ENCODE measurements at regions not wholly inside any gene's neighbourhood (a gene's known extent, or its start where the extent isn't known, plus 50 kb on each side); places are given as distances from the start of the nearest gene placed in this dataset.

DNA sequence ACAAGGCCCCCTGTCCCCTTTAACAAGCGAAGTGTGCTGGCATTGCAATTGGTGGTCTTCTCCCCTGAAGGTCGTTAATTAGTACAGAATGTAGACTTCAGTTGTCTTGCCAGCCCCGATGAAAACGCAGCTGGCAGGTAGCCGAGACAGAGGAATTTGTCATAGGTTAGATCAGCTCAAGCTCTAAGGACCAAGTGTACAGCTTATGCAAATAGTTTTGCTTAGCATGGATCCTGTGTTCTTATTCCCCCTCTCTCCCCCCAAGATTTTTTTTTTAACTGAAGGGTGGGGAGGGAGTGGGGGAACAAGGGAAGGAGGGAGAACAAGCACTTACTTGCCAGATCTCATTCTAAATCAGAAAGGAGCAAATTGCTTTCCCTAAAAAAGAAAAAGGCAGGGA, 58.6 kb upstream of the PARP11 start:
- Histone ChIP-seq H3K9me3 (ENCODE audit: control insufficient read depth, insufficient read depth, low read depth, low read length) (no peaks in the 10 kb centered on the region), H3K4me3 (ENCODE audit: low read depth in 2 of 2, low read length in 2 of 2) (no peak overlapping the region), H3K27me3 (ENCODE audit: control insufficient read depth, insufficient read depth, low read length) (peaks cover 2% of the 10 kb centered on the region; the same call in 1 of the 2 replicates), H3K36me3 (ENCODE audit: control insufficient read depth, insufficient read depth, low read length) (no peaks in the 10 kb centered on the region), H3K27ac (ENCODE audit: low read length) (no peak overlapping the region), H3K4me1 (ENCODE audit: control insufficient read depth, insufficient read depth, low read length) (no peaks in the 10 kb centered on the region; the same call in 1 of the 2 replicates)
- POLR2A ChIA-PET: no interaction called here
- TF ChIP-seq CTCF (IDR thresholded peaks at IDR 0.05) (no peak), SIN3A (IDR thresholded peaks at IDR 0.05; ENCODE audit: borderline replicate concordance, insufficient read depth, low read depth, low read length) (no peak), TCF7L2 (IDR thresholded peaks at IDR 0.05; ENCODE audit: low read depth, low read length) (no peak), REST (IDR thresholded peaks at IDR 0.05; ENCODE audit: insufficient read depth in 1 of 2, low read depth in 2 of 2, low read length in 1 of 2) (no peak), POLR2AphosphoS5 (IDR thresholded peaks at IDR 0.05; ENCODE audit: low read depth, low read length) (no peak)
- in situ Hi-C loops (cut with HindIII; ENCODE audit: low pct_unique_long_range_greater_than_20kb, low sequenced_read_pairs) (no loop called here), intact Hi-C loops (cut with micrococcal nuclease; ENCODE audit: unreplicated experiment) (no loop called here)
- BruUV-seq (replicated peaks): no TSS peak
- no peak for ATAC-seq
- CTCF ChIA-PET: no interaction called here
- no peak for DNase-seq (ENCODE audit: low read depth, low spot score)

DNA sequence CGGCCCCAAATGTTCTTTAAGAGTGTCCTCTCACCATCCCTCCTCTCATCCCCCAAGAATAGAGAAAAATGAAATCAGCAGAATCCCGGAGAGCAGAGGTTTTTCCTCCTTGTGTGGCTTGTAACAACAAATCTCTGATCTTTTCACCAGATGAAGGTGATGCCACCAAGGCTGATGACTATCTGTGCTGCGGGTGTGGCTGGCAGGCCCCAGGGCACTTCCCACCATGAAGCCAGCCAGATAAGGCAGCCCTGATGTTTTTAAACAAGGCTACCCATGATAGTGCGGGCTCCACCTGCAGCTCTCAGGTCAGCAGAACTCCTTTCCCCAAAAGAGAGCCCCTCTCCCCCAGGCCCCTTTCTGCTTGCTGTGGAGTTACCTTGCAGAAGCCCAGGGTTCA, 58.0 kb upstream of the PARP11 start:
- Histone ChIP-seq H3K4me1 (ENCODE audit: control insufficient read depth, insufficient read depth, low read length) (no peaks in the 10 kb centered on the region; the same call in 1 of the 2 replicates), H3K9me3 (ENCODE audit: control insufficient read depth, insufficient read depth, low read depth, low read length) (no peaks in the 10 kb centered on the region), H3K27me3 (ENCODE audit: control insufficient read depth, insufficient read depth, low read length) (peaks cover 2% of the 10 kb centered on the region; the same call in 1 of the 2 replicates), H3K27ac (ENCODE audit: low read length) (no peak overlapping the region), H3K36me3 (ENCODE audit: control insufficient read depth, insufficient read depth, low read length) (no peaks in the 10 kb centered on the region), H3K4me3 (ENCODE audit: low read depth in 2 of 2, low read length in 2 of 2) (no peak overlapping the region)
- in situ Hi-C loops (cut with HindIII; ENCODE audit: low pct_unique_long_range_greater_than_20kb, low sequenced_read_pairs): no loop called here
- DNase-seq (ENCODE audit: low read depth, low spot score) (no peak), ATAC-seq (no peak)
- intact Hi-C loops (cut with micrococcal nuclease; ENCODE audit: unreplicated experiment): no loop called here
- CTCF ChIA-PET: no interaction called here
- TF ChIP-seq CTCF (IDR thresholded peaks at IDR 0.05) (no peak), REST (IDR thresholded peaks at IDR 0.05; ENCODE audit: insufficient read depth in 1 of 2, low read depth in 2 of 2, low read length in 1 of 2) (no peak), POLR2AphosphoS5 (IDR thresholded peaks at IDR 0.05; ENCODE audit: low read depth, low read length) (no peak), TCF7L2 (IDR thresholded peaks at IDR 0.05; ENCODE audit: low read depth, low read length) (no peak)
- BruUV-seq (replicated peaks): no TSS peak
- POLR2A ChIA-PET: no interaction called here
